Breast epithelium (tissue), 3 donors: ENCODE measurements at regions not wholly inside any gene's neighbourhood (a gene's known extent, or its start where the extent isn't known, plus 50 kb on each side); places are given as distances from the start of the nearest gene placed in this dataset.

Experiments
- POLR2A ChIP-seq: fragments of 450-650 bp; IDR thresholded peaks from one replicate; pipeline ENCODE4 v1.6.1; 2016; ENCODE audit warnings: antibody characterized with exemption, mild to moderate bottlenecking, moderate library complexity
- POLR2AphosphoS5 ChIP-seq, 3 donors: sonication (generic); formaldehyde crosslinking; IDR thresholded peaks; one replicate each; pipeline ENCODE4 v1.6.1; 2017; ENCODE audit warnings: antibody characterized with exemption in 3 of 3

DNA sequence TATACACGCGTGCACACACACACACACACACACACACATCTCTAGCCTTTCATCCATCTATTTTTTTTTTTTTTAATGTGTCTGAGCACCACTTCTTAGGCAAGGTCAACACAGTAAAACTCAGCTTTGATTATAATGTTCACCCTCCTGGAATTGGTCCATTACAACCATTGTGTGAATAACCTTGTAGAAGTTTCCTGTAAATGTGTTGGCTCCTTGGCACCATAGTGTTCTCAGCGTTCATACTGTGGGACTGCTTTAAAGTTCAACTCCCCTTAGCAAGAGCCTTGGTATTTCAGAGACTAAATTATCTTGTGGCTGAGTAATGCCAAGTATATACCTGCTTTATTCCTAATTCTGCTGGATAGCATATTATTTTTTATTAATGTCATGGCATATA, 106.3 kb upstream of the PRPS1L1 start:
- TF ChIP-seq POLR2AphosphoS5 (IDR thresholded peaks at IDR 0.05) (no peak), POLR2A (no peak)
